Nephron (organoid): ENCODE measurements at regions not wholly inside any gene's neighbourhood (a gene's known extent, or its start where the extent isn't known, plus 50 kb on each side); places are given as distances from the start of the nearest gene placed in this dataset.

ENCODE experiments used
- H3K27ac Mint-ChIP-seq, 3 experiments: 2 replicates each; pipeline ENCODE4 v1.8.0; 2020; ENCODE audit warnings: mixed read lengths in 3 of 3, mild to moderate bottlenecking in 2 of 3, moderate library complexity in 1 of 3
- H3K27me3 Mint-ChIP-seq: 2 replicates; pipeline ENCODE4 v1.8.0; 2021; ENCODE audit warnings: low read depth, mild to moderate bottlenecking, moderate library complexity, mixed read lengths
- H3K36me3 Mint-ChIP-seq: 2 replicates; pipeline ENCODE4 v1.8.0; 2020; ENCODE audit warnings: low read depth, mixed read lengths
- H3K4me1 Mint-ChIP-seq: 2 replicates; pipeline ENCODE4 v1.8.0; 2020; ENCODE audit warnings: mixed read lengths
- H3K4me3 Mint-ChIP-seq, 3 experiments: 2 replicates each; pipeline ENCODE4 v1.8.0; 2020; ENCODE audit warnings: mild to moderate bottlenecking in 3 of 3, mixed read lengths in 3 of 3, moderate library complexity in 2 of 3
- H3K9me3 Mint-ChIP-seq: 2 replicates; pipeline ENCODE4 v1.8.0; 2020; ENCODE audit warnings: mixed read lengths
- TF ChIP-seq, protein P1 (sequence below), 3 experiments: fragments of 200-600 bp; sonication (generic); IDR thresholded peaks; one replicate each; pipeline ENCODE4 v1.5.0; 2021; ENCODE audit warnings: antibody characterized with exemption in 3 of 3; ENCODE audit not compliant: unreplicated experiment in 3 of 3

GRCh38 chr1:163824006-163824405 lies 502.3 kb downstream of the NUF2 start:
- TF ChIP-seq, protein P1, sequence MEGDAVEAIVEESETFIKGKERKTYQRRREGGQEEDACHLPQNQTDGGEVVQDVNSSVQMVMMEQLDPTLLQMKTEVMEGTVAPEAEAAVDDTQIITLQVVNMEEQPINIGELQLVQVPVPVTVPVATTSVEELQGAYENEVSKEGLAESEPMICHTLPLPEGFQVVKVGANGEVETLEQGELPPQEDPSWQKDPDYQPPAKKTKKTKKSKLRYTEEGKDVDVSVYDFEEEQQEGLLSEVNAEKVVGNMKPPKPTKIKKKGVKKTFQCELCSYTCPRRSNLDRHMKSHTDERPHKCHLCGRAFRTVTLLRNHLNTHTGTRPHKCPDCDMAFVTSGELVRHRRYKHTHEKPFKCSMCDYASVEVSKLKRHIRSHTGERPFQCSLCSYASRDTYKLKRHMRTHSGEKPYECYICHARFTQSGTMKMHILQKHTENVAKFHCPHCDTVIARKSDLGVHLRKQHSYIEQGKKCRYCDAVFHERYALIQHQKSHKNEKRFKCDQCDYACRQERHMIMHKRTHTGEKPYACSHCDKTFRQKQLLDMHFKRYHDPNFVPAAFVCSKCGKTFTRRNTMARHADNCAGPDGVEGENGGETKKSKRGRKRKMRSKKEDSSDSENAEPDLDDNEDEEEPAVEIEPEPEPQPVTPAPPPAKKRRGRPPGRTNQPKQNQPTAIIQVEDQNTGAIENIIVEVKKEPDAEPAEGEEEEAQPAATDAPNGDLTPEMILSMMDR (IDR thresholded peaks at IDR 0.05; ENCODE audit: unreplicated experiment in 3 of 3): no peak
- peaks cover 21% of the 10 kb centered on the region for H3K4me1 Mint-ChIP-seq
- H3K4me3 Mint-ChIP-seq: no peak overlapping the region
- no peaks in the 10 kb centered on the region for H3K36me3 Mint-ChIP-seq
- H3K27ac Mint-ChIP-seq: no peak overlapping the region
- no peaks in the 10 kb centered on the region for H3K27me3 Mint-ChIP-seq
- H3K9me3 Mint-ChIP-seq: no peaks in the 10 kb centered on the region

DNA sequence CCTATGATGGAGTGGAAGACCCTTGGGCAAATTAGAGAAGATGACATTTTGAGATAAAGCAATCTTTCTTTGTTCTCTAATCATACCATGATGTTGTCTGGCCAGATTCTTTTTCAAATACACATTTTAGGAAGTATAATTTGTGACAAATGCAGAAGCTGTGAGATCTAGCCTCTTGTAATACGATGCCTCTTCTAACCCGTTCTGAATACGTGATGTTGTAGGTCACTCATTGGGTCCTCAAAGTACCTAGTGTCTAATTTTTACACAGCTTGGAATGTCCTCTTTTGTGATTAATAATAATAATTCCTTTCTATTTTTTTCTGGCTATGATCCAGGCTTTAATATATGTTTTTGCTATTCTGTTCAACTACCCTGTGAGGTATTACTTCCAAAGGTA lies 502.7 kb downstream of the NUF2 start:
- H3K9me3 Mint-ChIP-seq: no peaks in the 10 kb centered on the region
- no peak overlapping the region for H3K4me3 Mint-ChIP-seq
- no peak overlapping the region for H3K27ac Mint-ChIP-seq

DNA sequence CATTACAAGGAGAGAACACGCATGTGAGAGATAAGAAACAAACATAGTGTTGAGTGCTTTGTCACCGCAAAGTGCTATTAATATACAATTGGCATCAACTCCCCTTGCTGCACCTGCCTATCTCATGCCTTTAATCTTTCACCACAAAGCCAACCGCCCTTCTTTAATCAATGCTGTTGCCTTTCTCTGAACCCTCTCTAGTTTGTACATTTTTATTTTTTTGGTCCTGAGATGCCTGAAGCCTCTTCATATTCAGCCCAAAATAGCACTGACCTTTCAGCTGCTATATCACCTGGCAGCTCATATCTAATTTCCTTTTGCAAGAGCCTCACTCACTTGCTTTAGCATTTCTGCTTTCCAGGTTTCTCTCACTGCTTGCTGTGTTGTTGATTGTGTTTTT lies 504.7 kb downstream of the NUF2 start:
- no peaks in the 10 kb centered on the region for H3K27me3 Mint-ChIP-seq

More for the DNA sequence above, 502.7 kb downstream of the NUF2 start:
- H3K4me1 Mint-ChIP-seq: peaks cover 21% of the 10 kb centered on the region
- TF ChIP-seq, protein P1 (IDR thresholded peaks at IDR 0.05; ENCODE audit: unreplicated experiment in 3 of 3): no peak
- H3K36me3 Mint-ChIP-seq: no peaks in the 10 kb centered on the region
- no peaks in the 10 kb centered on the region for H3K27me3 Mint-ChIP-seq

GRCh38 chr1:163834778-163835177 lies 513.0 kb downstream of the NUF2 start:
- Mint-ChIP-seq H3K4me3 (no peak overlapping the region), H3K4me1 (peaks cover 15% of the 10 kb centered on the region), H3K27ac (no peak overlapping the region), H3K27me3 (no peaks in the 10 kb centered on the region), H3K36me3 (no peaks in the 10 kb centered on the region), H3K9me3 (no peaks in the 10 kb centered on the region)
- TF ChIP-seq, protein P1 (IDR thresholded peaks at IDR 0.05; ENCODE audit: unreplicated experiment in 3 of 3): no peak

More for the DNA sequence above, 504.7 kb downstream of the NUF2 start:
- Mint-ChIP-seq H3K27ac (no peak overlapping the region), H3K9me3 (no peaks in the 10 kb centered on the region), H3K36me3 (no peaks in the 10 kb centered on the region), H3K4me3 (no peak overlapping the region), H3K4me1 (peaks cover 6% of the 10 kb centered on the region)
- TF ChIP-seq, protein P1 (IDR thresholded peaks at IDR 0.05; ENCODE audit: unreplicated experiment in 3 of 3): no peak

- Mint-ChIP-seq H3K9me3 (no peaks in the 10 kb centered on the region), H3K36me3 (no peaks in the 10 kb centered on the region), H3K4me1 (peaks cover 15% of the 10 kb centered on the region), H3K27ac (peak overlapping the region; percentile 24 to 54 (median 43)), H3K27me3 (no peaks in the 10 kb centered on the region), H3K4me3 (no peak overlapping the region)
- TF ChIP-seq, protein P1 (IDR thresholded peaks at IDR 0.05; ENCODE audit: unreplicated experiment in 3 of 3): no peak
Observed at GRCh38 chr1:163836481-163836880, 514.7 kb downstream of the NUF2 start.

DNA sequence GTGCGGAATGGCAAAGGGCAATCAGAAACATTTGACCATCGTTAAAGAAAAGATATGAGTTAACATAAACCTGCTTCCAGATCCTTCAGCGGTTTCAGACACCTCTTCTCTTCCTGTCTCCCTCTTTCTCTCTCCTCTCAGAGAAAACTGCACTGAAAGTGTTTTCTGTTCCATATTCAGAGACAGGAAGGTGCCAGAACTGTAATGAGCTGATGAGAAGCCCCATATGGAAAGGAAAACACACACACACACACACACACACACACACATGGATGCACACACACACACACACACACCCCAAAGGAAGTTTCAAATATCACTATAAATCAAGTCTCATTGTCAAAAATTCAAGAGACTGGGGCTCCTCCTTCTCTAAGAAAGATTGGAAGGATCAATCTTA lies 515.5 kb downstream of the NUF2 start:
- Mint-ChIP-seq H3K27ac (peak overlapping the region; percentile 24 to 54 (median 43)), H3K4me3 (peak overlapping the region in 1 of 3 experiments; percentile 37), H3K27me3 (no peaks in the 10 kb centered on the region), H3K36me3 (no peaks in the 10 kb centered on the region), H3K4me1 (peaks cover 15% of the 10 kb centered on the region), H3K9me3 (no peaks in the 10 kb centered on the region)
- TF ChIP-seq, protein P1 (IDR thresholded peaks at IDR 0.05; ENCODE audit: unreplicated experiment in 3 of 3): no peak
